ENCODE measurements at regions not wholly inside any gene's neighbourhood (a gene's known extent, or its start where the extent isn't known, plus 50 kb on each side); places are given as distances from the start of the nearest gene placed in this dataset.

DNA sequence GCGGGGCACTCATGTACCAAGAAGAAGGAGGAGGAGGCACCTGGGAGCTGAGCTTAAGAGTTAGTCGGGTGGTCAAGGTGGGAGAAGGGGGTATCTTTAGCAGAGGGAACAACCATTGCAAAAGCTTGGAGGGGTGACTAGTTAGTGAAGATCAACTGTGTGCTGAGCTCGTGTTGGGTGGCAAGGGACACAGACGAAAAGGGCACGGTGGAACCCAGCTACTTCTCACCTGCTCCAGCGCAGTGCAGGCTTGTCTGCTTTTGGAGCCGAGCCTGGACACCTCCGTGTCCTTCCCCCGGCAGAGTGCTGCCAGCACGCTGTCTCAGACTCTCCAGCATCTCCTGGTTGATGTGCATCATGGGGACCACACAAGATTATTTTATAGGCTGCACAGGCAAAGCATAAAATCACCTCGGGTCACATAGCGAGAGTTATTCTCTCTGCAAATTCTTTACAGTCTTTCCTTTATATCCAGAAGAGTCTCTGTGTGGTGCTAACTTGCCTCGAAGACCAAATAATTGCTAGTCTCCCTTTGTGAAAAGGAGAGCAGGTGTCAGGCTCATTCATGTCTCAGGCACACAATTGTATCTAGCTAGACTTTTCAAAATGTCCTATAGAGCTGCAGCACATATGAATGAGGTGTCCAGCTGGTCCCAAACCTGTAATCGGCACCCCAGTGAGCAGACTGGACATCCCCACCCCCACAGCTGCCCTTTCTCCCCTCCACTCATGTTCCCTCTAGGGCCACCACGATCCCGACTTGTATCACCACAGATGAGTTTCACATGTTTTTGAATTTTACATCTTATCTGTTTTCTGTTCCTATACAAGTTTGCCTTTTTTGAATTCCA, 123.4 kb downstream of the CEBPB start:
- no peak for TF ChIP-seq CTCF (IDR thresholded peaks at IDR 0.05; ENCODE audit: insufficient read depth, low read length, poor library complexity, severe bottlenecking)
- TF ChIP-seq EZH2phosphoT487 (conservative IDR thresholded peaks at IDR 0.05; ENCODE audit: low read length), result no peak

All from SU-DHL-6 (cell line).